Large intestine (tissue), 3 donors: ENCODE measurements at regions not wholly inside any gene's neighbourhood (a gene's known extent, or its start where the extent isn't known, plus 50 kb on each side); places are given as distances from the start of the nearest gene placed in this dataset.

Source experiments
- DNase-seq, 2 donors: peaks; one replicate each; pipeline versions ENCODE4 v3.0.0 to v3.0.0-alpha.2; 2013
- H3K27ac ChIP-seq: one replicate; pipeline ENCODE4 v1.5.1; 2013; ENCODE audit warnings: low read length
- H3K27me3 ChIP-seq: 2 replicates; pipeline ENCODE4 v1.6.1; 2013; ENCODE audit warnings: low read length; ENCODE audit not compliant: control insufficient read depth, insufficient read depth
- H3K36me3 ChIP-seq: 2 replicates; pipeline ENCODE4 v1.6.1; 2013; ENCODE audit warnings: low read length; ENCODE audit not compliant: control insufficient read depth, insufficient read depth
- H3K4me1 ChIP-seq: one replicate; pipeline ENCODE4 v1.6.1; 2013; ENCODE audit warnings: low read length; ENCODE audit not compliant: control insufficient read depth, insufficient read depth
- H3K4me3 ChIP-seq: one replicate; pipeline ENCODE4 v1.5.1; 2013; ENCODE audit warnings: low read length
- H3K9me3 ChIP-seq: one replicate; pipeline ENCODE4 v1.6.1; 2013; ENCODE audit warnings: mild to moderate bottlenecking, low read depth, low read length, moderate library complexity; ENCODE audit not compliant: control insufficient read depth
- WGBS: methylation state at CpG from one replicate; pipeline ENCODE4 v1.1.5; 2013; ENCODE audit warnings: low lambda C conversion rate; ENCODE audit not compliant: insufficient coverage; 5-methylcytosine and 5-hydroxymethylcytosine counted together

DNA sequence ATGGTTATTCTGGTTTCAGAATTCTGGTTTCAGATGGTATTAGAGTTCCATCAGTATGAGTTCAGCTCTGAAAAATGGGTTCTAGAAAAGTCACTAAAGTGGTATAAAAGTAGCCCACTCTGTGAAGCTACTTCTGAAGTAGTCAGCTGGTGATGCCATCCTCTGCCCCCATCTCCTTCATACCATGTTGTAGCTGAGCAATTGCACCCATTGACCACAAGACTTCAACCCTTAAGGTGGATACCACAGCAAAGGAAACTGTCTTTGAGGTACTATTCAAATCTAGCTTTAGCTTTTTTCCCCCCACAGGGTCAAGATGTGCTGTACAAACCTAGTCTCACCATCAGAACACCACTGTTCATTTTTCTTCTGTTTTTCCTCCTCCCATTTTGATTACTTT lies 444.9 kb downstream of the DMAC1 start:
- Histone ChIP-seq H3K36me3 (no peaks in the 10 kb centered on the region), H3K4me3 (no peak overlapping the region), H3K27me3 (no peaks in the 10 kb centered on the region), H3K27ac (no peak overlapping the region), H3K9me3 (no peaks in the 10 kb centered on the region), H3K4me1 (no peaks in the 10 kb centered on the region)
- DNase-seq = no peak

DNA sequence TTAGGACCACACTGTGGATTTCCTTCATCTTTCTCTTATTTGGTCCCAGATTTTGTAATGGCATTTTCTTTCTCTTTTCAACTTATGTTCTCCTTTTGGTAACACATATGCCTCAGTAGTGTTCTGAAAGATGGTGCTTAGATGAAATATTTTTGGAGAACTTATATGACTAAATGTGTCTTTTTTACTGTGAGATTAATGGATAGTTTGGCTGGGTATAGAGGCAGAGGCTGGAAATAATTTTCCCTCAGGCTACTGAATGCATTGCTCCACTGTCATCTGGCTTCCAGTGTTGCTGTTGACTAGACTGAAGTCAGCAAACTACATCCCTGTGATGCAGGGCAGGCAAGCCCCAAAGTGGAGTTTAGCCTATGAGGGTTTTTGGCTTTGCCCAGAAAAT lies 450.9 kb downstream of the DMAC1 start:
- H3K4me1 ChIP-seq = no peaks in the 10 kb centered on the region
- no peak for DNase-seq
- no peak overlapping the region for H3K4me3 ChIP-seq
- H3K27ac ChIP-seq = no peak overlapping the region
- no peaks in the 10 kb centered on the region for H3K36me3 ChIP-seq
- no peaks in the 10 kb centered on the region for H3K27me3 ChIP-seq
- no peaks in the 10 kb centered on the region for H3K9me3 ChIP-seq

DNA sequence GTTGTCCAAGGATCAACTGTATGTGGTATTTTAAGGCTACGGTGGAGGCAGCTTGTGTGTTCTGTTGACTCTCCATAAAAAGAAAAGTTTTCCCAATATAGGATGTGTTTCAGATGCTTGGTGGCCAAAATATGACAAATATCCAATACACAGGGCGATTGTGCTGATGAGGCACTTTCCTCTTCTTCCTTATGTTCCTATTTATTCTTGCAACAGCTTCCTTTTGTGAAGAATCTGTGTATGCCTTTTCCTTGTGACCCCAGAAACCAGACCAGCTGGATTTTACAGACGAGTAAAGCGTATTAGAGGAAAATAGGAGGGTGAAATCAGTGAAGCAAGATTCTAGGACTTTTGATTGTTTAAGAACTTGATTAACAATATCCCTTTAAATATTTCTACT lies 452.0 kb downstream of the DMAC1 start:
- Histone ChIP-seq H3K36me3 (no peaks in the 10 kb centered on the region), H3K27me3 (no peaks in the 10 kb centered on the region), H3K27ac (no peak overlapping the region), H3K4me1 (no peaks in the 10 kb centered on the region), H3K9me3 (no peaks in the 10 kb centered on the region), H3K4me3 (no peak overlapping the region)
- 90% methylated on average over 2 of the region's 4 CpGs for WGBS
- no peak for DNase-seq

DNA sequence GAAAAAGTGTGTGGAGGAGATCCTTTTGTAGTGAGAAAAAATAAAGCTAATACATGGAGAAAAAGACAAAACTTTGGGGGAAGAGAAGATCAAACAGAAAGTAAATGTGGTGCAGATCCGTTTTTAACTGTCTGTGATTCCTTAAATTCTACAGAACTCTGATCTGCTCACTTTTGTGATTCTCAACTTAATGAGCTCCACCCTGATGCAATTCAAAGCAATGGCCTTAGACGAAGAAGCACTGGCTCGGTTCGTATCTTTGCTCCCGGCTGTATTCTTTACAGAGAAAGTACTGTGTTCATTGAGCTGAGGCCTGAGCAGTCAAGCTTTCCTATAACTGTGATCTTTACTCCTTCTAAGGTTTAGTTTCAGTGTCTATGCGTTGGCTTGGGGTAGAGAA lies 453.4 kb downstream of the DMAC1 start:
- no CpG with 5 or more reads among the region's 6 CpGs for WGBS
- no peaks in the 10 kb centered on the region for H3K36me3 ChIP-seq

DNA sequence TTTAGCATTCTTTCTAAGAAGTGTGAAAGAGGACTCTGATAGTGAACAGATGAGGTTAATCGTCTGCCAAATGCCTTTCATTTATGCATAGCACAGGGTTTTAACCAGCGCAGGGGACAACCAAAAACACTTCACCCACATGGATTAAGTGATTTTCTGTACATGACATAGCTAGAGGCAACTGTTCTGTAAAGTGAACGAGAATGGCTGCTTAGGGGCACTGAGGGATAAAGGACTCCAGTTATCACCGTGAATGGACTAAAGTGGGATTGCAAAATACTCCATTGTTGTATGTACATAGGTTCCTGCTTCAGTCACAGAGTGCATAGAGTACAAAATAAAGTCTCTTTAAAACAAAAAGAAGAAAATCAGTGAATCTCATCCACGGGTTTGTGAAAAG lies 456.8 kb downstream of the DMAC1 start:
- Histone ChIP-seq H3K9me3 (no peaks in the 10 kb centered on the region), H3K27me3 (no peaks in the 10 kb centered on the region), H3K36me3 (no peaks in the 10 kb centered on the region), H3K27ac (no peak overlapping the region), H3K4me3 (no peak overlapping the region), H3K4me1 (no peaks in the 10 kb centered on the region)
- no peak for DNase-seq
- WGBS = 87% methylated on average over 3 of the region's 5 CpGs

More for the DNA sequence above, 453.4 kb downstream of the DMAC1 start:
- Histone ChIP-seq H3K4me1 (no peaks in the 10 kb centered on the region), H3K9me3 (no peaks in the 10 kb centered on the region), H3K4me3 (no peak overlapping the region), H3K27me3 (no peaks in the 10 kb centered on the region), H3K27ac (no peak overlapping the region)
- no peak for DNase-seq

DNA sequence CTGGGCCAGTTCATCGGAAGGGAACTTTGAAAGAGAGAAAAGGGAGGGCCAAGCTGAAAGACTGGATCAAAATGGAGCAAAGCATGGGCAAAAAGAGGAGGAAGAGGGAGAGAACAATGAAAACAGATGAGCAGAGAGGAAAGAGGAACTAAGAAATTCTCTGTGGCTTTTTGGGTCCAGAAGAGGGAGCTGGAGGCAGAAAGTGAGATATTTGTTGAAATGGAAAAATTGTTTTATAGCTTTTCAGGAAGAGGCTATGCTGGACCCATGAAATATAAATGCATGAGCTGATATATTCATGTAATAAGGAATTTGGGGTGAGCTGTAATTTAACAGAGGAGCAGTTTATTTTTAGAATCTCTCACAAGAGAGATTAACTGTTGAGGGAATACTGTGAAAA lies 457.3 kb downstream of the DMAC1 start:
- 100% methylated on average over 1 of the region's 1 CpG for WGBS
- no peak for DNase-seq
- H3K27ac ChIP-seq = no peak overlapping the region

GRCh38 chr9:7341571-7341970 lies 458.0 kb downstream of the DMAC1 start:
- H3K9me3 ChIP-seq = no peaks in the 10 kb centered on the region
- no peak for DNase-seq
- H3K27me3 ChIP-seq = no peaks in the 10 kb centered on the region
- 100% methylated on average over 1 of the region's 1 CpG for WGBS
- H3K27ac ChIP-seq = no peak overlapping the region
- H3K4me1 ChIP-seq = no peaks in the 10 kb centered on the region
- H3K4me3 ChIP-seq = no peak overlapping the region
- no peaks in the 10 kb centered on the region for H3K36me3 ChIP-seq

More for the DNA sequence above, 457.3 kb downstream of the DMAC1 start:
- no peak overlapping the region for H3K4me3 ChIP-seq
- no peaks in the 10 kb centered on the region for H3K36me3 ChIP-seq
- no peaks in the 10 kb centered on the region for H3K4me1 ChIP-seq
- H3K27me3 ChIP-seq = no peaks in the 10 kb centered on the region
- no peaks in the 10 kb centered on the region for H3K9me3 ChIP-seq

- DNase-seq = no peak
- Histone ChIP-seq H3K4me3 (no peak overlapping the region), H3K4me1 (no peaks in the 10 kb centered on the region), H3K9me3 (no peaks in the 10 kb centered on the region), H3K36me3 (no peaks in the 10 kb centered on the region), H3K27ac (no peak overlapping the region), H3K27me3 (no peaks in the 10 kb centered on the region)
- no CpG with 5 or more reads among the region's 2 CpGs for WGBS
These were observed 459.1 kb downstream of the DMAC1 start for GRCh38 chr9:7340451-7340850.

DNA sequence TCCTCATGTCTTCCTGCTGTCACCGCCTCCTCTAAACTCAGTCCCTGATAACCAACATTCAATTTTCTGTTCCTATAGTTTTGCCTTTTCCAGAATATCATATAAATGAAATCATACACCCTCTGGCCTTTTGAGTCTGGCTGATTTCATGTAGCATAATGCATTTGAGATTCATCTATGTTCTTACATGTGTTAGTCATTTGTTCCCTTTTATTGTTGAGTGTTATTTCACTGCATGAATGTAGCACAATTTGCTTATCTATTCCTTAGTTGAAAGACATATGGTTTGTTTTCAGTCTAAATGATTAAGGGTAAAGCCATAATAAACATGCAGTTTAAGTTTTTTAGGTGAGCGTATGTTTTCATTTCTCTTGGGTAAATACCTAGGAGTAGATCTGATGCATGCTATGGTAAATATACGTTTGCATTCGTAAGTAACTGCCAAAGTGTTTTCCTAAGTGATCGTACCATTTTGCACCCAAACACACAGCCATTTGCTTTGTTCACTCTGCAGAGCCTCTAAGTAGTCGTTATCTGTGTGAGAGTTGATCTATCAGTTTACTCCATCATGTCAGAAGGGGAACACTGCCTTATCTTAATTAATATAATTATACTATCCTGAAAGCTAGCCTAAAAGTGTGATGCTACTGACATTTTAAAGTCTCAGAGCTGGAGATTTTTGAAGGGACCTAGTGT lies 460.8 kb downstream of the DMAC1 start:
- no peaks in the 10 kb centered on the region for H3K9me3 ChIP-seq
- H3K36me3 ChIP-seq = no peaks in the 10 kb centered on the region
- no peak for DNase-seq
- no peaks in the 10 kb centered on the region for H3K27me3 ChIP-seq
- H3K27ac ChIP-seq = no peak overlapping the region
- H3K4me1 ChIP-seq = no peaks in the 10 kb centered on the region
- no peak overlapping the region for H3K4me3 ChIP-seq
- 63% methylated on average over 2 of the region's 6 CpGs for WGBS

DNA sequence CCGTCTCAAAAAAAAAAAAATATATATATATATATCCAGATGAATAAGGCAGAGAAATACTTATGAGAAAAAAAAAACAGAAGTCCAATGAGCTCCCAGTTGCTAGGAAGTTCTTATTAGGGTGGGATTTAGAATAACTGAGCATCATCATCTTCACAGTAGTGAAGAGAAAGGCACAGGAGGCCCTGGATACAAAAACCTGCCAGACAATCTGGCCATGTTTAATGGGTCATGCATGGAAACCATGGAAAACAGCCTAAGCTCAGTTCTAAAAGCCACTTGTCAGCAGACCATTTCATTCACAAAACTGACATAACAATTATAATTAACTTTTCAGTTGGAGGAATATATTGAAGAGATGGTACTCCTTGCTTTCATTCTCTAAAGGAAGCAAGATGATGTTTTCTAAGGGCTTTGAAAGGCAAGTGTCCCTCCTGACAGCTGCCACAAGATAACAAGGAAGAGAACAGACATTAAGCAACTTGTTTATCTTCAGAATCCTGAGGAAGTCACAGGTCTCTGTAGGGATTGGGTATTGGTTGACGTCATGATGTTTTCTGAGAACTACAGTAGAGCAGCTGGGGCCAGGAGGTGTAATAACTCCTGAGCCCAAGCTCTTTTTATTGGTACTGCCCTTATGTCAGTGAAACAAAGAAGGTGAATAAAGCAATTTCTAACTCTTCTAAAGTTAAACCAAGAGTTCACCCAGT lies 463.1 kb downstream of the DMAC1 start:
- H3K9me3 ChIP-seq = no peaks in the 10 kb centered on the region
- DNase-seq = peak; percentile 46 to 61
- WGBS = 20% methylated on average over 1 of the region's 2 CpGs
- no peak overlapping the region for H3K4me3 ChIP-seq
- H3K27ac ChIP-seq = no peak overlapping the region
- H3K4me1 ChIP-seq = no peaks in the 10 kb centered on the region
- H3K27me3 ChIP-seq = no peaks in the 10 kb centered on the region
- H3K36me3 ChIP-seq = no peaks in the 10 kb centered on the region

DNA sequence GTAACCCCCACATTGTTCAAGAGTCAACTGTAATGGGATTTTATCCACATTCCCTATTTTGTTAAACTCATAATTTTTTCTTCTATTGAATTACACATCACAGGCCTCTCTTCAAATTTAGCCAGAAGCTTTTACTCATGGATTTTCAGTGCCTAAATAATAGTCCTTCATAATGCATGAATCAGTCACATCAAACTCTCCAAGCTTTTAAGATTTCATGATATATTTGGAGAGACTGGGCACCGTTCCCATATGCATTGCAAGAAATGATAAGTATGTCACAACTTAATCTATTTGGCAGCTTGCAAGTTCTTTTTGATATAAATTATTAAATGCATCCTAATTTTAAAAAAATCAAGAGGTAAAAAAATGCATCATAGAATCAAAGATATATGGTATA lies 465.9 kb downstream of the DMAC1 start:
- no CpG with 5 or more reads among the region's 1 CpG for WGBS
- Histone ChIP-seq H3K27ac (no peak overlapping the region), H3K36me3 (no peaks in the 10 kb centered on the region), H3K4me1 (no peaks in the 10 kb centered on the region), H3K4me3 (no peak overlapping the region), H3K9me3 (no peaks in the 10 kb centered on the region), H3K27me3 (no peaks in the 10 kb centered on the region)
- DNase-seq = no peak
